SHP77 treated with DMSO at 0.1 percent for 48 hours (cell line): ENCODE measurements at regions not wholly inside any gene's neighbourhood (a gene's known extent, or its start where the extent isn't known, plus 50 kb on each side); places are given as distances from the start of the nearest gene placed in this dataset.

Experiments used
- DNase-seq: peaks from one replicate; lab custom pipeline; 2025; lab: John Stamatoyannopoulos, UW

DNA sequence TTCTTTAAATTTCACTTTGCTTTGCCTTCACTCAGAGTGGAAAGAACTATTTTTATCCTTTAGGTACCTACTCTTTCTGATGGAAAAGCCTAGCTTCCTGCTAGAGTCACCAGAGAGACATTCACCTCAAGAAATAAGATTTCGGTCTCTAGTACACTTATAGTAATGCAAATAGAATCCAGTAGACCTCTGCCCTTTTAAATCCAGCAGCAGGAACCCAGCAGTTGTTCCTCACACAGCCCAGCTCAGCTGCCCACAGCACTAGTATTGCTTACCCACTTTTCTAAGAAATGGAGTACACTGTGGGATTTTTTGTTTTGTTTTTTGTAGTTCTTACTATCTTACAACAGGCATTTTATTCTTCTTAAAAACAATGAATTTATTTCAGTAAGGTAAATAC is 497.0 kb upstream of the CCDC54 start:
- DNase-seq: no peak

DNA sequence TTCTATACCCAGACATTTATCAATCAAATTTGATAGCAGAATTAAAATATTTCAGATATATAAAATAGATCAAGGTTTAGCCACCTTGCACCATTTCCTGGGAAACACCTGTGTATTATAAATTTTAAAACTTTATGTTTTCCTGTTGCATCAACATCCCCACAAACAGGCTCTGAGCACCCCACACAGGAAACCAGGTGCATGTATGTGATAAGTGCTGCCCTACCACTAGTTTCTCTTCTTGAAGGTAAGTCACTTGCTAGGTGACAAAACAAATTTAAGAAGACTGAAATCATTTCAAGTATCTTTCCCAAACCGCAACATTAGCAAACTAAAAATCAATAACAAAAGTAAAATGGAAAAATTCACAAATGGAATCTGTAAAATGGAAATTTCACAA is 496.1 kb upstream of the CCDC54 start:
- no peak for DNase-seq

DNA sequence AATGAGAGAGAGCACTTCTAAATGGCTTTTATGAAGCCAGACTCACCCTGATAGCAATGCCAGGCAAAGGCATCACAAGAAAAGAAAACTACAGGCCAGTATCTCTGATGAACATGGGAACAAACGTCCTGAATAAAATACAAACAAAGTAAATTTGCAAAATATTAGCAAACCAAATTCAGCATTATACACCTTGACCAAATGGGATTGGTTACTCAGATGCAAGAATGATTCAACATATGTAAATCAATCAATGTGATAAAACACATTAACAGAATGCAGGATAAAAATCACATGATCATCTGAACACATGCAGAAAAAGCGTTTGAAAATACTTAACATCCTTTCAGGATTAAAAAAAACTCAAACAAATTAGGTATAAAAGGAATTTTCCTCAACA is 494.9 kb upstream of the CCDC54 start:
- no peak for DNase-seq

DNA sequence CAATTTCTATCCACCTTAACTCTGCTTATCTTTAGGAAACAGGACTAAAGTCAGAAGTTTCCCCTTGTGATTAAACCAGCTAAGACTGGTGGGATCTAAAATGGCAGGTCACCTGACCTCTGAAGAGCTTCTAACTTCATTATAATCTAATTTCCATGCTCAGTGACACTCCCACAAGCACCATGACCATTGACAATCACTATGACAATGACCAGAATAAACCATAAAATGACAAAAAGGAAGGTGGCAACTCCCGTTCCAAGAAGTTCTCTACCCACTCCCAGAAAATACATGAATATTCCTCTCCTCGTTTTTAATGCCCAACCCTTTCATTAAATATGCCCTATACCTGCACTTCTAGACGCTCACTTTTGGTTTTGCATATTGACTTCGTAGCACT is 471.2 kb upstream of the CCDC54 start:
- no peak for DNase-seq

DNA sequence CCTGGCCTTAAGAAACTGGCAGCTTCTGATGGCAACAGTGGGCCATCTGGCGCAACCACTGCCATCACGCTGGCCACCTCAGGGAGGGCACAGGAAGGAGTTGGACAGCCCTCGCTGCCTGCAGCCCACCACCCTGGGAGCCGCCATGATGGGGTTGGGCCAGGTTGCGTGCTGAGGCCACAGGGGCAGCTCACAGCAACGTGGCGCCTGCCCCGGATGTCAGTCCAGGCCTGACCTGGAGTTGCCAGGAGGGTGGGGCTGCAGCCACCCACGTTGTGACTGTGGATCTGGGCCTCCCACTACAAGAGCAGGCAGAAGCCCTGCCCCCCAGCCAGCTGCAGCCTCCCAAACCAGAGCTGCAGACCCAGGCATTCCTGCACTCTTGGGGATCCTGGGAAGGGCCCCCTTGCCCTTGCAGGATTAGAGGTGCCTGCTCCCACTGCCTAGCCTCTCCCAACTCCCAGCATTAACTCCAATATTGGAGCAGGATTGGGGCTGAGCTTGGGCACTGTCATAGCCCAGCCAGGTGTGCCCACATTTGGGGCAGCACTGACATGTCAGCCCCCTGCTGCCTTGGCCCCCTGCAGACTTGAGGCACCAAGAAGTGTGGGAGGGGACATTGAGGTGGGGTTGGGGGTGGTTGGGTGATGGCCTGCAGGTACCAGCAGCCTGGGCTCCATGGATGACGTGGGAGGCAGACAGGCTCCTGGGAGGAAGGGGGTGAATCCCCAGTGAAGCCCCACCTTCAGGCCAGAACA is 468.9 kb upstream of the CCDC54 start:
- no peak for DNase-seq

DNA sequence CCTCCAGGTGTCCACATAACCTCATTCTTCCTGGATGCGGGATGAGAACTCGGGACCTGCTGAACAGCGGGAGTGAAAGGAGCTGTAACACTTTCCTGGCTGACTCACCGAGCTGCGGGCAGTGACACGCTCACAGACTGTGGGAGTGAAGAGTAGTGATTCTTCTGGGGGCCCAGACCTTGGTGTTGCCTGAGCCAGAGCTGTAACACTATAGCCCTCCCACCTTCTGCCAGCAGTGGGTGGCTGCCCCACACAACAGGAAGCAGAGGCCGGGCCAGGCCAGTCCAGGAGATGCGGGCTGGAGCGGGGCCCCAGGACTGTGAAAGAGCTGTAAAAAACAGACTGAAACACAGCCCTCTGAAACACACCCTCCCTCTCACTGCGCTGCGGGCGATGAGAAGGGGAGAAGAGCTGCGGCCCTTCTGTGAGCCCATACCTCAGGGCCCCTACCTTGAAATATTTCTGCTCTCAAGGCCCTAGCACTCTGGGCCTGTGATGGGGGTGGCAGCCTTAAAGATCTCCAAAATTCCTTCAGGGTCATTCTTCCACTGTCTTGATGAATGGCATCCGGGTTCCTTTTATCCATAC is 464.0 kb upstream of the CCDC54 start:
- DNase-seq: no peak

DNA sequence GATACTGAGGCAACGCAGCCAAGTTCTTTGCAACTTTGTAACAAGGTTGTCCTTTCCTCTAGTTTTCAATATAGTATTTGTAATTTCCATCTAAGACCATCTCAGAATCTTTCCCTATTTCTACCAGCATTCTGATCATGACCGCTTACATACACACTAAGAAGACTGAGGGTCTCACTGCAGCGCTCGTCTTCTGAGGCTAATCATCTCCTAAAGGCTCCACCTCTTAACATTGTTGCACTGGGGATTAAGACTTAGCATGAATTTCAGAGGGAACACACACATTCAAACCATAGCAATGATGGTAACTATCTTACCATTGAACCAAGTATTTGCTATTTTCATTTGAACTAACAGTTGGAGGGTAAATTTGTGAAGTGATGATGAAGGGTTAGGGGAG is 463.3 kb upstream of the CCDC54 start:
- DNase-seq: no peak

DNA sequence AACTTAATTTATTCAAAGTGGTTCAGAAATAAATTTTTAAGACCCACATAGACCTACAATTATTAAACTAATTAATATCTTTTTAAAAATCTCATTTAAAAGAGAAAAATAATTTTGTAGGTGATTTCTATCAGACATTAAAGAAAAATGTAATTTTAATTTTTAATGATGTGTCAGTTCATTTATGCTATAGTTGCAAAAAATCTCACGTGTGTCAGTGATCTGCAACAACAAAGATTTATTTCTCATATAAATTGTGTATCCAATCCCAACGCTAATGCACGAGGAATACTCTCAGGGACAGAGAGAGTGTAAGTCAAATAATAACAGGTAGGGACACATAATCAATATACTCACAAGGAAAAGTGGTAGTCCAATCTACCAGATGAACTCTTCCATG is 456.6 kb upstream of the CCDC54 start:
- DNase-seq: no peak

DNA sequence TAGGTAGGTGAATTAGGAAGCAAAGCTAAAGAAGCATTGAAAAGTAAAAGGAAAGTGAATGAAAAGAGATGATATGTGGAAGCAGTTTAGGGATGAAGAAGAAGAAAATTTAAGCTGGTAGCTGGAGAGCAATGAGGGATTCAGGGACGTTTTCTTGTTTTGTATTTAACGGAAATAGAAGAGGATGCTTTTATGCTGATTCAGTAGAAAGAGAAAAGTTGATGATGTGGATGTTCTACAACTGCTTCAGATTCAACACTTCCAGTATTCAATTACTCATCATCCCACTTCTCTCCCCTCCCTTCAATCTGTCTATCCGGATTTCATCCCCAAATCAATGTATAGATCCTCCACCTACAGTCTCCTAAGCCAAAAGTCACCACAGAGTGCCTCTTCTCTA is 448.2 kb upstream of the CCDC54 start:
- DNase-seq: no peak

DNA sequence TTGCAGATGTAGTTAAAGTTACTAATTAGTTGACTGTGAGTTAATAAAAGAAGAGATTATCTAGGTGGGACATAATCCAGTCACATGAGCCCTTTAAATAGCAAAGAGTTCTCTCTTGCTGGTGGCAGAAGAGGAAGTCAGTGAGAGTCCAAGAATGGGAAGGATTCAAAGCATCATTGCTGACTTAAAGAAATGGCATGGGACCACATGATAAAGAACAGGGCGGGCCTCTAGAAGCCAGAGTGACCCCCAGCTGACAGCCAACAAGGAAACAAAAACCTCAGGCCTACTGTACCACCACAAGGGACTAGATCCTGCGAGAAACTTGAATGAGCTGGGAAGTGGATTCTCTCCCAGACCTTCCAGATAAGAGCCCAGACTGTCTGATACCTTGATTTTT is 447.2 kb upstream of the CCDC54 start:
- no peak for DNase-seq

DNA sequence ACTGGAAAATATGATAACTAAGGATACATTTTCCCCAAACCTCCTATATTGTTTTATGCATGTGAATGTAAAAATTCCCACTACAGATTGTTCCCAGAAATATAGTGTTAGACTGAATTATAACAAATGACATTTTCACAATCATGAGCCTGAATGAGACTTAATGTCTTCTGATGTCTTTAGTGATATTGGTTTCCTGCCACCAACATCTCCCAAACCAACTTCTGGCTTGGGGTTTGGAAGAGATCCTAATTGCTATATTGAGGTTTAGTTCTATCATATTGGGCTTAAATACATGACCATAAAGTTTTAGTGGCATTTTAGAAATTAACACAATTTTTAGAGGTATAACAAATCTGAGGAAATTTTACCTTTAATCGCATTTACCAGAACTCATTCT is 445.3 kb upstream of the CCDC54 start:
- DNase-seq: no peak

DNA sequence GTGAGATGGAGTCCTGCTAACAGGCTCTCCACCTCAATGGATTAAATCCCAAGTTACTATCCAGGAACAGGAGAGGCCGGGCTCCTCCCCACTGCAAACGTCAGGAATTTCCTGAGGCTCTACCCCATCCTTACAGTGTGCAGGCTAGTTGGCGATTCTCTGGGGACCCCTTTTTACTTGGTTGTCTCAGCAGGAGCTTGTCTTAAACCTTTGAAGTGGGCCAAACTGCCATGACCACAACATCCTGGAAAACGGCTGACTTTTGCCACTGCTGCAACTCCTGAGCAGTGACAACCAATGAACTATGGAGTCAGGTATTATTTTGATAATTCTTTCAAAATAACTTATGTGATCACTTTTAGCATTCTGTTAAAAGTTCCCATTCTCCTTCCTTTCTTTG is 440.9 kb upstream of the CCDC54 start:
- DNase-seq: no peak

DNA sequence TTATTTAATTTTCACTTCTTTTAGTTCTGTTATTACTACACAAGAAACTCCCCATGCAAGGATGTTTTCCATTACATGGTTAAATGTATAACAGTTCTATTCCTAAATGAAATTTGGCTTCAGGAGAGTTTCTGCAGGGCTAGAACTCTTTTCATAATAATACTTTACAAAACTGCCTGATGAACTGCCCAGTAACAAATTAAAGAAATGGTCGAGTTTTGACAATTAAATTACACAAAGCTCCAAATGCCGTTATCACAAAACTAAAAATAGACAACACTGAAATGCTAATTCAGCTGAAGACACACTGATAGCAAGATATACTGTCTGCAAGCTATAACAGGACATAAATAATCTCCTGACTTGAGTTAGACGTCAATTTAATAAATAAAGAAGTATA is 435.2 kb upstream of the CCDC54 start:
- DNase-seq: no peak

DNA sequence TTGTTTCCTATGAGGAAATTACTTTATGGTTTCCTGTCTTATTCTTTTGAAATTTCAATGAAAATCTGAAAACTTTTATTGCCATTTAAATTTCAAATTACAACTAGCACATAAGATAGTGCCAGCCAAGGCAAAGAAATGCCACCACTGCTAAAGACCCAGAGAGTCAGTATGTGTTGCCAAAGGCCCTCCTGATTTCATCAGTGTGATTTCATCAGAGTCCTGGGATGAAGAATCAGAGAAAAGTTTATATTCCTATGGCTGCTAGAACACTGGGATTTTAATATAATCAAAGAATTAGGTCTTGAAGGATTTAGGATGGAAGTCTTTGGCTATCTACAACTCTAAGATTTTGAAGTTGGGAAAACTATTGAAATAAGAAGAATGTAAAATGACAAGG is 434.2 kb upstream of the CCDC54 start:
- DNase-seq: no peak

DNA sequence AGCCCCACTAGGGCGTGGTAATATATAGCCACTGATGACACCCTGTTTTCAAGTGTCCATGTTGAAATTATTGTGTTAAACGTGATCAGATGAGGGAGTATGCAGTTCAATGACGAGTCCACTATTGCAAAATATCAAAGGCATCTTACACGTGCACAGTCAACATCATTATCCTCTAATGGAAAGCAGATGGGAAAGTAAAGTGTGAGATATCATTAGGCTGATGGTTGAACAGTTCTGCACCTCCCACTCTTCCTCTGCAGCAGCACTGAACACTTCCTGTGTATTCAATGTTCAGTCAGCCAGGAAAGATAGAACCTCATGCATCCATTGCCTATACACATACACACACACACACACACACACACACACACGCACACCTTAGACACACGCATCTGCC is 431.8 kb upstream of the CCDC54 start:
- DNase-seq: no peak

DNA sequence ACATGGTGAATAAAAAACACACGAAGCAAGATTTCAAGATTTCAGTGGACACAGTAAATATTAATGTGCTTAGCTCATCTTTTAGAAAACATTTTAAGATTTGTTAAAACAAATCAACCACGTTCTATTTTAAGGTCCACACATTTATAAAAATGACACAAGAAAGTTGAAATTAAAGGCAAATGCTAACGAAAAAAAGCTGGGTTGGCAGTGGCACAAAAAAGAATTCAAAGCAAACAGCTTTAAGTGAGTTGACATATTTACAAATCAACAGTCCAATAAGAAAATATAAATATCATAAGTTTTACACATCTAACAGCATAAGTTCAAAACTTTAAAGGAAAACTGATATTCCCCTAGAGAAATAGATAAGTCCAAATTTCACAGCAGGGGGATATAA is 430.4 kb upstream of the CCDC54 start:
- no peak for DNase-seq

DNA sequence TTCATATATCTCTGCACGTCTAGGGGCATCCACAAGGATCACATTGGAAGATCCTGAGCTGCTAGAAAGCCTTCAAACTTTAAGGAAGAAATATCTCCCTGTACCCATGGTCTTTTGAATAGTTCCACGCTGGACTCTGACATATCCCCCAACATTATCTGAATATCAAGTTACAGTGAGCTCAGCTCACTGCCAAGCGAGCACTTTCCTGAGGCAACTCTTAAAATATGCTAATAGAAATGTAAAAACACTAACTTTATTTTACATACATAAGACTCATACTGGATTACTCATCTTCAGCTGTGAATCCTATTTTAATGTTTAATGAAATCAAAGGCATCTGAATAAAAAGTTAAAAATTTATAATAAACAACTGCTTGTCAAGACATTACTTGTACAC is 420.2 kb upstream of the CCDC54 start:
- no peak for DNase-seq

DNA sequence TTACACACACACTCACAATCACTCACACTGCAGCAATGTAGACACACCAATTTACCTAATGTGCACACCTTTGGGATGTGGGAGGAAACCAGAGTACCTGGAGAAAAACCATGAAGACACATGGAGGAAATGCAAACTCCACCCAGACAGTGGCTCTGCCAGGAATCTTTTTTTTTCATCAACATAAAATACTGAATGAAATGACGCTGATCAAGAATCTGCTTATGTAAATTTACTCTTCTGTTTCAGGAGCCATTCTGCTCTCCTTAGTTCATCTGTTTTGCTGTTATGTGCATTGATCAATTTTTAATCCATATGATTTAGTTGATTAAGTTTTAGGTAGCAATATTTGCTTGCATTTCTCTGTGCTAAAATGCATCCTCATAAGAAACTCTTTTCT is 414.2 kb upstream of the CCDC54 start:
- DNase-seq: no peak

DNA sequence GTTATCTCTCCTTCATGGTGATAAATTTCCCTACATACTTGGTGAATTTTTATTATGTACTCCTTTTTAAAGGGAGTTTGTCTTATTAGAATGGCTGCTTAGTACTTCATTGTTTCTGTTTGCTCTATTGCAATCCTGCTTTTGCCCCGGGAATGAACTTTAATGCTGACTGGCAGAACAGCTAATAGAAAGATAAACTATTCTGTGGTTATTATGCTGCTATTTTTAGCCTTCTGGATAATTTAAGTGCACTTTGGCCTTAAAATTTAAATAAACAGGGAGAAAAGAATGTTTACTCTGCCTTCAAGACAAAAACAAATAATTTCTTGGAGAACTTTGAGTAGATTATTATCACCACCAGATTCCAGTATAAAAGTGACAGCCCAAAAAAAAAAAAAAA is 413.8 kb upstream of the CCDC54 start:
- no peak for DNase-seq

DNA sequence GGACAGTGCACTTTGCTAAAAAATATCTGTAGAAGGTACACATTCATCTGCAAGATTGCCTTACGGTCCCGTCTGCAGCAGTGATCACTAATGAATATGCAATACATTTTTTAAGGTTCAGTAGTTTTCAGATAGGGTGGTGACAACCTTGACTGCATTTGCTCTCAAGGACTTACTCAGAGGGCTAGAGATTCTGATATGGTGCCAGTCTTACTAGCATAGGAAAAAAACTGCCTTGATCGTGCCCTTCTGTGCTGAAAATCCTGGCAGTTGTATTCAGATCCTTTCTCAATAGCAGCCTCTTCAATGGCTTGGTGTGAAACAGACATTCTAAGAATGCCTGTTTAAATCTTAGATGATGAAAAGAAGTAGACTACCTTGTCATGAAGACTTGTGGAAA is 411.9 kb upstream of the CCDC54 start:
- DNase-seq: no peak

DNA sequence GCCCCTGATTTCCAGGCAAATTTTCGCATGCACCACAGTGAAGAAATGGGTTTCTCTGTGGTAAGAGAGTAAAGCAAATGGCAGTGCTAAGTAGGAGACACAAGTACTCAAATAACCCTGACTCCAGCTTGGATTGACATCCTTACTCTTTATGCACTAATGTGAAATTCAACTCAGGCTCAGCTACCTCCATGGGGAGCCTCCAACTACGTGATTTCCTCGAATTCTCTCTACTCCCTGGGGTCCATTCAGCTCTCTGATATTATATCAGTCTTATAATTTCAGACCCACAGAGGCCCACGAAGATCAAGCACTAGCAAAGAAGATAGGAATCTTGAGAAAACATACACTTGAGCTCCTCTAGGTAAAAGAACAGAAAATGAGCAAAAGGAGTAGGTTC is 407.6 kb upstream of the CCDC54 start:
- DNase-seq: no peak

DNA sequence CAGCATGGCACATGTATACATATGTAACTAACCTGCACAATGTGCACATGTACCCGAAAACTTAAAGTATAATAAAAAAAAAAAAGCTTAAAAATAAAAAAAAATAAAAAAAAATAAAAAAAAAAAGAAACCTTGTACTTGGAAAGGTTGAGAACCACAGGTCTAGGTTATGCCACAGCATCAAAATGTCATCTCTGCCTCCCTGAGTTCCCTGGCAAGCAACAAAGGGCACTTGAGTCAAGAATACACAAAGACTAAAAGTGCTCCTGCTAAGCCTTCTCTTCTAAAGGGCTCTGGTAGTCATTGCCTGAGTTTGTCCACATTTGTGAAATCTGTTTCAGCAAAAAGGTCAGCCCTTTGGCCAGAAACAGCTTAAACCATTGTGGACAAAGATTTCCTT is 395.8 kb upstream of the CCDC54 start:
- no peak for DNase-seq

DNA sequence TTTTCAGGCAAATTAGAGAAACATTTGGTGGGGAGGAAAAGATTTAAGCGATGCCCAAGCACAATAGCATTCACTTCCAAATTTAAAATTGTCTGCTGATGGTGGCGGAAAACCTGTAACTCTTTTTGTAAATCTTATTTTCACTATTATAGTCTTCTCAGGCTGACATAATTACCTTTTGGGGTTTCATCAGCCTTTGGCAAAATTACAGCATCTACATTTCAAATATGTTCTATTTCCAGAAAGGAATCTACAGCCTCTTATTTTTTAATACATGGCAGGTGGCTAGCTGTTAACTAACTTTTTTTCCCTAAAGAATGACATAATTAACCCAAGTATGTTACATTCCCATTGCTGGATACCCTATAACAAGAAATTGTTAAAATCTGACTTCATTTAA is 391.5 kb upstream of the CCDC54 start:
- no peak for DNase-seq
